ENCODE measurements at regions not wholly inside any gene's neighbourhood (a gene's known extent, or its start where the extent isn't known, plus 50 kb on each side); places are given as distances from the start of the nearest gene placed in this dataset.

- no peaks in the 10 kb centered on the region for H3K4me1 ChIP-seq (ENCODE audit: insufficient read depth, low read length)
- no peaks in the 10 kb centered on the region for H3K9me3 ChIP-seq (ENCODE audit: insufficient read depth, low read depth, low read length)
- H3K27ac ChIP-seq (ENCODE audit: low read length): no peak overlapping the region
- H3K27me3 ChIP-seq (ENCODE audit: insufficient read depth, low read length): no peaks in the 10 kb centered on the region
- H3K36me3 ChIP-seq (ENCODE audit: insufficient read depth, low read depth, low read length): no peaks in the 10 kb centered on the region
- no peak overlapping the region for H3K4me3 ChIP-seq (ENCODE audit: low read length)
- no peak overlapping the region for H3K9ac ChIP-seq (ENCODE audit: low read depth, low read length)
Measured at GRCh38 chr7:133132906-133133305, 51.0 kb upstream of the CHCHD3 start.

- Histone ChIP-seq H3K9me3 (ENCODE audit: insufficient read depth, low read depth, low read length) (no peaks in the 10 kb centered on the region), H3K36me3 (ENCODE audit: insufficient read depth, low read depth, low read length) (no peaks in the 10 kb centered on the region), H3K9ac (ENCODE audit: low read depth, low read length) (no peak overlapping the region), H3K4me3 (ENCODE audit: low read length) (no peak overlapping the region), H3K27me3 (ENCODE audit: insufficient read depth, low read length) (no peaks in the 10 kb centered on the region), H3K4me1 (ENCODE audit: insufficient read depth, low read length) (no peaks in the 10 kb centered on the region), H3K27ac (ENCODE audit: low read length) (no peak overlapping the region)
Measured at GRCh38 chr7:133134810-133135209, 52.9 kb upstream of the CHCHD3 start.

- no peaks in the 10 kb centered on the region for H3K9me3 ChIP-seq (ENCODE audit: insufficient read depth, low read depth, low read length)
- no peaks in the 10 kb centered on the region for H3K27me3 ChIP-seq (ENCODE audit: insufficient read depth, low read length)
- H3K4me1 ChIP-seq (ENCODE audit: insufficient read depth, low read length): no peaks in the 10 kb centered on the region
- H3K4me3 ChIP-seq (ENCODE audit: low read length): no peak overlapping the region
- H3K36me3 ChIP-seq (ENCODE audit: insufficient read depth, low read depth, low read length): no peaks in the 10 kb centered on the region
- H3K27ac ChIP-seq (ENCODE audit: low read length): no peak overlapping the region
- H3K9ac ChIP-seq (ENCODE audit: low read depth, low read length): no peak overlapping the region
Measured at GRCh38 chr7:133135451-133135850, 53.6 kb upstream of the CHCHD3 start.

DNA sequence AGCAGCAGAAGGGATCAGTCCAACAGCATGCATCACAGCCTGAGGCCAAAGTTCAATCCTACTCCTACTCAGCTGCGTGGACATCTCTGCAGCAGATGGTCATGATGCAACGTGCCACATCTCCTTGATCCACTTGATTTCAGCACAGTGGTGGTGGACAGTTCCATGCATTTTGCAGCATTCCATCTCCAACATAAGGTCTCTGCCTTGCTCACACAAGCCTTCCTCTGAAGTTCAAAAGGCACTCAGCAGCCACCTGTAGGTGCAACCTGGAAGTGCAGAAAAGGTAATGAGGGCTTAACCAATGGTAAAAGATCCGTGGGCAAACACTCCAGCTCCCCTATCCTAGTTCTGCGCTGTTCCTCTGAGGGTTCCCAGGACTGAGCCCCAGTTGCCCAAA lies 57.5 kb upstream of the CHCHD3 start:
- Histone ChIP-seq H3K9ac (ENCODE audit: low read depth, low read length) (no peak overlapping the region), H3K36me3 (ENCODE audit: insufficient read depth, low read depth, low read length) (no peaks in the 10 kb centered on the region), H3K4me3 (ENCODE audit: low read length) (no peak overlapping the region), H3K27me3 (ENCODE audit: insufficient read depth, low read length) (no peaks in the 10 kb centered on the region), H3K9me3 (ENCODE audit: insufficient read depth, low read depth, low read length) (no peaks in the 10 kb centered on the region), H3K4me1 (ENCODE audit: insufficient read depth, low read length) (no peaks in the 10 kb centered on the region), H3K27ac (ENCODE audit: low read length) (no peak overlapping the region)

DNA sequence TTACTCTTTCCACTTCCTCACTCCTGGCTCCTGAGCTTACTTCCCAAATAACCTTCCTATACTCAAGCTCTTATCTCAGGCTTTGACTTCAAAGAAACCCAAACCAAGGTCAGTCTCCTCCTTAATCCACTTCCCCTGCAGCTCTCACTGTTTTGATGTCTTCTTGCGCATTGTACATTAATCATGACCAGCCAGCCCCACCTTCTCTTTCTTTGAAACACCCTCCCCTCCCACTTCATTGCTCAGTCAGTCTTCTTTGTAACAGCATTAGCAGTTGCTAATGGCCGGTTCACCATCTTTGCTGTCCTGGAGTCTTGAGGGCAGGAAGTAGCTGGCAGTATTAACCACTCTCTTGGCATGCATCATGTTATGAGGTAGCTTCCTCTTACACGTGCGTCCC lies 57.9 kb upstream of the CHCHD3 start:
- Histone ChIP-seq H3K27ac (ENCODE audit: low read length) (no peak overlapping the region), H3K9me3 (ENCODE audit: insufficient read depth, low read depth, low read length) (no peaks in the 10 kb centered on the region), H3K4me1 (ENCODE audit: insufficient read depth, low read length) (no peaks in the 10 kb centered on the region), H3K9ac (ENCODE audit: low read depth, low read length) (no peak overlapping the region), H3K4me3 (ENCODE audit: low read length) (no peak overlapping the region), H3K27me3 (ENCODE audit: insufficient read depth, low read length) (no peaks in the 10 kb centered on the region), H3K36me3 (ENCODE audit: insufficient read depth, low read depth, low read length) (no peaks in the 10 kb centered on the region)

DNA sequence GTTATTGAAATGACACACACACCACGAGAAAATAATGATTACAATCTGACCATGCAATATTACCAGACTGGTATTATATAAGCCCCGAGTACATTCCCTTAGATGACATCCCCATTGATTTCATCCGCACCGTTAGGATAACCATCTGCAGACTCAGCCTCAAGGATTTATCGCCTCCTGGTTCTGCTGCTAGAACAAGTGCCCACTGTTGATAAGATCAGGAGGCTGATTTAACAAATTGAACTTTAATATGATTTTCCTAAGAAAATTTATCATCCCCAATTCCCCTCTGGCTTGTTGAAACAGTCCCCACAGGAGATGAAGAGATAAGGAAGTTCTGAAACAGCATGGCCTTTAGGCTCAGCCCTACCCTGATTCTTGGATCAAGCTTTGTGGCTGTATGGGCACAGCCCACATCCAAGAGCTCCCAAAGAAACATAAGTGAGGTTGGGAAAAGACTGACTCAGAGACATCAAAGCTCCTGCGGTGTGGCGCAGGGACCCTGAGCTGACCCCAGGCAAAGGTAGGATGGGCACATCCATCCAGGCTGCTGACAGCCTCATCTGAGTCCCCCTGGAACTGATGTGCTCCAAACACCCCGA lies 59.2 kb upstream of the CHCHD3 start:
- Histone ChIP-seq H3K4me1 (ENCODE audit: insufficient read depth, low read length) (no peaks in the 10 kb centered on the region), H3K36me3 (ENCODE audit: insufficient read depth, low read depth, low read length) (no peaks in the 10 kb centered on the region), H3K9me3 (ENCODE audit: insufficient read depth, low read depth, low read length) (no peaks in the 10 kb centered on the region), H3K27ac (ENCODE audit: low read length) (no peak overlapping the region), H3K4me3 (ENCODE audit: low read length) (no peak overlapping the region), H3K9ac (ENCODE audit: low read depth, low read length) (no peak overlapping the region), H3K27me3 (ENCODE audit: insufficient read depth, low read length) (no peaks in the 10 kb centered on the region)

GRCh38 chr7:133150760-133151159 lies 68.9 kb upstream of the CHCHD3 start:
- H3K4me3 ChIP-seq (ENCODE audit: low read length): no peak overlapping the region
- H3K36me3 ChIP-seq (ENCODE audit: insufficient read depth, low read depth, low read length): no peaks in the 10 kb centered on the region
- no peaks in the 10 kb centered on the region; the same call in 1 of the 2 replicates for H3K4me1 ChIP-seq (ENCODE audit: insufficient read depth, low read length)
- no peaks in the 10 kb centered on the region for H3K27me3 ChIP-seq (ENCODE audit: insufficient read depth, low read length)
- no peak overlapping the region for H3K9ac ChIP-seq (ENCODE audit: low read depth, low read length)
- H3K9me3 ChIP-seq (ENCODE audit: insufficient read depth, low read depth, low read length): no peaks in the 10 kb centered on the region
- H3K27ac ChIP-seq (ENCODE audit: low read length): no peak overlapping the region

GRCh38 chr7:133152875-133153274 lies 71.0 kb upstream of the CHCHD3 start:
- H3K4me3 ChIP-seq (ENCODE audit: low read length): no peak overlapping the region
- H3K27me3 ChIP-seq (ENCODE audit: insufficient read depth, low read length): no peaks in the 10 kb centered on the region

GRCh38 chr7:133155146-133155545 lies 73.3 kb upstream of the CHCHD3 start:
- no peak overlapping the region for H3K4me3 ChIP-seq (ENCODE audit: low read length)
- H3K27me3 ChIP-seq (ENCODE audit: insufficient read depth, low read length): no peaks in the 10 kb centered on the region
- no peak overlapping the region for H3K9ac ChIP-seq (ENCODE audit: low read depth, low read length)
- no peaks in the 10 kb centered on the region; the same call in 1 of the 2 replicates for H3K4me1 ChIP-seq (ENCODE audit: insufficient read depth, low read length)
- H3K9me3 ChIP-seq (ENCODE audit: insufficient read depth, low read depth, low read length): no peaks in the 10 kb centered on the region
- no peaks in the 10 kb centered on the region for H3K36me3 ChIP-seq (ENCODE audit: insufficient read depth, low read depth, low read length)
- H3K27ac ChIP-seq (ENCODE audit: low read length): no peak overlapping the region

More at GRCh38 chr7:133152875-133153274, 71.0 kb upstream of the CHCHD3 start:
- Histone ChIP-seq H3K9ac (ENCODE audit: low read depth, low read length) (no peak overlapping the region), H3K4me1 (ENCODE audit: insufficient read depth, low read length) (no peaks in the 10 kb centered on the region; the same call in 1 of the 2 replicates), H3K9me3 (ENCODE audit: insufficient read depth, low read depth, low read length) (no peaks in the 10 kb centered on the region), H3K27ac (ENCODE audit: low read length) (no peak overlapping the region), H3K36me3 (ENCODE audit: insufficient read depth, low read depth, low read length) (no peaks in the 10 kb centered on the region)

- no peaks in the 10 kb centered on the region; the same call in 1 of the 2 replicates for H3K4me1 ChIP-seq (ENCODE audit: insufficient read depth, low read length)
Measured at GRCh38 chr7:133155642-133156041, 73.8 kb upstream of the CHCHD3 start.

DNA sequence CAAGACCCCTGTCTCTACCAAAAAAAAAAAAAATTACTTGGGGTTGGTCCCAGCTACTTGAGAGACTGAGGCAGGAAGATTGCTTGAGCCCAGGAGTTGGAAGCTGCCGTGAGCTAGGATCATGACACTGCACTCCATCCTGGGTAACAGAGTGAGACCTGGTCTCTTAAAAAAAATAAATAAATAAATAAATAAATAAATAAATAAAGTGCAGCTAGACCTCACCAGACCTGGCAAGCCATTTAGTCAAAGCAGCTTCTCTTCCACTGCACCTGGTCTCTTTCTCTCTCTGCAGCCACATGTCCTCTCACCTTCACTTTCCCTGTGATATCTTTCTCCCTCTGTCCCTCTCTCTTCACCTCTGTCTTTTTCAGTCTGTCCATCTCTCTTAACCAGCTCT lies 75.2 kb upstream of the CHCHD3 start:
- H3K9ac ChIP-seq (ENCODE audit: low read depth, low read length): no peak overlapping the region
- no peaks in the 10 kb centered on the region; the same call in 1 of the 2 replicates for H3K4me1 ChIP-seq (ENCODE audit: insufficient read depth, low read length)
- H3K36me3 ChIP-seq (ENCODE audit: insufficient read depth, low read depth, low read length): no peaks in the 10 kb centered on the region
- H3K27me3 ChIP-seq (ENCODE audit: insufficient read depth, low read length): no peaks in the 10 kb centered on the region
- H3K4me3 ChIP-seq (ENCODE audit: low read length): no peak overlapping the region
- no peak overlapping the region for H3K27ac ChIP-seq (ENCODE audit: low read length)
- H3K9me3 ChIP-seq (ENCODE audit: insufficient read depth, low read depth, low read length): no peaks in the 10 kb centered on the region

More at GRCh38 chr7:133155642-133156041, 73.8 kb upstream of the CHCHD3 start:
- H3K4me3 ChIP-seq (ENCODE audit: low read length): no peak overlapping the region
- H3K27ac ChIP-seq (ENCODE audit: low read length): no peak overlapping the region
- H3K36me3 ChIP-seq (ENCODE audit: insufficient read depth, low read depth, low read length): no peaks in the 10 kb centered on the region
- no peaks in the 10 kb centered on the region for H3K9me3 ChIP-seq (ENCODE audit: insufficient read depth, low read depth, low read length)
- H3K9ac ChIP-seq (ENCODE audit: low read depth, low read length): no peak overlapping the region
- H3K27me3 ChIP-seq (ENCODE audit: insufficient read depth, low read length): no peaks in the 10 kb centered on the region

DNA sequence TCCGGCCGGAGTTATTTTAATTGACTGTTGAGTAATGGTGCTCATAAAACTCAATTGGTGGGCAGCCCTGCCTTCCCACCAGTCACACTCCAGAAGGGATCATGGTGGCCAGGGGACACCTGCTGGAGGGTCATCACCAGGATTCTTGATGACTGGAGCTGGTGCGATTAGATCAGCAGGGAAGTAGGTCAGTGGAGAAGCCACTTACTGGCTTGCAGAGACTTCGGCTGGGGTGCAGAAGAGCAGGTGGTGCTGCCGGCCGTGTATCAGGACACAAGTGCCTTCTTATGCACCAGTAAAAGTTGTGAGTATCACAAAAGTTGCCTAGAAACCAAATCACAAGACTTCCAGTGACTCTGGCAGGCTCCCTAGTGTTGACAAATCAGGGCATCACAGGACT lies 82.6 kb upstream of the CHCHD3 start:
- Histone ChIP-seq H3K27me3 (ENCODE audit: insufficient read depth, low read length) (no peaks in the 10 kb centered on the region), H3K9me3 (ENCODE audit: insufficient read depth, low read depth, low read length) (no peaks in the 10 kb centered on the region), H3K9ac (ENCODE audit: low read depth, low read length) (no peak overlapping the region), H3K27ac (ENCODE audit: low read length) (no peak overlapping the region), H3K36me3 (ENCODE audit: insufficient read depth, low read depth, low read length) (no peaks in the 10 kb centered on the region), H3K4me3 (ENCODE audit: low read length) (no peak overlapping the region), H3K4me1 (ENCODE audit: insufficient read depth, low read length) (no peaks in the 10 kb centered on the region)

Measured in iPS-20b (cell line).